Uterus (tissue), 3 donors: ENCODE measurements at regions not wholly inside any gene's neighbourhood (a gene's known extent, or its start where the extent isn't known, plus 50 kb on each side); places are given as distances from the start of the nearest gene placed in this dataset.

Experiments
- DNase-seq, 2 donors: peaks; one replicate each; pipeline ENCODE4 v3.0.0-alpha.2; 2019 to 2020
- H3K27ac ChIP-seq, 2 donors: fragments of 200-600 bp; sonication (generic); 1 replicate in 1 of 2; 2 replicates in 1 of 2; pipeline ENCODE4 v1.5.1; 2016 to 2018
- H3K27me3 ChIP-seq, 2 donors: fragments of 200-600 bp; sonication (generic); one replicate each; pipeline ENCODE4 v1.5.1; 2018 to 2019; ENCODE audit warnings: control low read depth in 1 of 2
- H3K36me3 ChIP-seq, 2 donors: fragments of 200-600 bp; sonication (generic); one replicate each; pipeline ENCODE4 v1.5.1; 2019; ENCODE audit warnings: control low read depth in 1 of 2
- H3K4me1 ChIP-seq, 2 donors: fragments of 200-600 bp; sonication (generic); one replicate each; pipeline ENCODE4 v1.5.1; 2018 to 2019; ENCODE audit warnings: control low read depth in 1 of 2
- H3K4me3 ChIP-seq, 2 donors: fragments of 200-600 bp; sonication (generic); 1 replicate in 1 of 2; 2 replicates in 1 of 2; pipeline ENCODE4 v1.5.1; 2018 to 2019; ENCODE audit warnings: mild to moderate bottlenecking in 1 of 2
- H3K9me3 ChIP-seq, 2 donors: fragments of 200-600 bp; sonication (generic); one replicate each; pipeline ENCODE4 v1.5.1; 2019; ENCODE audit warnings: control low read depth in 1 of 2
- CTCF ChIP-seq, 4 experiments: fragments of 200-600 bp in 2 of 4; fragments of 450-650 bp in 2 of 4; sonication (generic) in 2 of 4; IDR thresholded peaks; one replicate each; pipeline ENCODE4 v1.5.1; 2016 to 2019; ENCODE audit warnings: antibody characterized with exemption in 4 of 4, mild to moderate bottlenecking in 2 of 4, moderate library complexity in 1 of 4
- POLR2A ChIP-seq, 2 donors: fragments of 450-650 bp; IDR thresholded peaks; one replicate each; pipeline ENCODE4 v1.6.1; 2016; ENCODE audit warnings: antibody characterized with exemption in 2 of 2, mild to moderate bottlenecking in 1 of 2, moderate library complexity in 1 of 2
- intact Hi-C: fragments of 100-400 bp; cut with DNase I; formaldehyde crosslinking; loops from one replicate; pipeline ENCODE4 v1.15.1; 2023; ENCODE audit warnings: low total_unique reads
- donor health status: DM: yes; HTN: yes; CAD: no.

GRCh38 chr10:118449521-118449920, 107.4 kb upstream of the FAM204A start:
- no peak for DNase-seq
- no peak for TF ChIP-seq POLR2A (IDR thresholded peaks at IDR 0.05)
- TF ChIP-seq CTCF (IDR thresholded peaks at IDR 0.05), result no peak
- H3K36me3 ChIP-seq, result no peaks in the 10 kb centered on the region
- intact Hi-C loops, result no loop called here
- no peak overlapping the region for H3K27ac ChIP-seq
- no peaks in the 10 kb centered on the region for H3K4me1 ChIP-seq
- no peaks in the 10 kb centered on the region for H3K27me3 ChIP-seq
- no peaks in the 10 kb centered on the region for H3K9me3 ChIP-seq
- no peak overlapping the region for H3K4me3 ChIP-seq

GRCh38 chr10:118448744-118449143, 106.6 kb upstream of the FAM204A start:
- no peak overlapping the region for H3K4me3 ChIP-seq
- no peak for DNase-seq
- intact Hi-C loops, result no loop called here
- no peaks in the 10 kb centered on the region for H3K36me3 ChIP-seq
- H3K9me3 ChIP-seq, result no peaks in the 10 kb centered on the region
- H3K27ac ChIP-seq, result no peak overlapping the region
- H3K27me3 ChIP-seq, result no peaks in the 10 kb centered on the region
- TF ChIP-seq POLR2A (IDR thresholded peaks at IDR 0.05), result no peak
- TF ChIP-seq CTCF (IDR thresholded peaks at IDR 0.05), result no peak
- H3K4me1 ChIP-seq, result no peaks in the 10 kb centered on the region

GRCh38 chr10:118447478-118448270, 105.5 kb upstream of the FAM204A start:
- DNase-seq, result peak; percentile 50 to 51
- intact Hi-C loops, result no loop called here

GRCh38 chr10:118445535-118445934, 103.4 kb upstream of the FAM204A start:
- H3K9me3 ChIP-seq, result no peaks in the 10 kb centered on the region
- no peaks in the 10 kb centered on the region for H3K36me3 ChIP-seq
- TF ChIP-seq CTCF (IDR thresholded peaks at IDR 0.05) (no peak), POLR2A (IDR thresholded peaks at IDR 0.05) (no peak)
- intact Hi-C loops, result no loop called here
- no peak for DNase-seq
- no peak overlapping the region for H3K4me3 ChIP-seq
- H3K4me1 ChIP-seq, result no peaks in the 10 kb centered on the region
- no peaks in the 10 kb centered on the region for H3K27me3 ChIP-seq
- no peak overlapping the region for H3K27ac ChIP-seq

More at GRCh38 chr10:118447478-118448270, 105.5 kb upstream of the FAM204A start:
- Histone ChIP-seq H3K27ac (no peak overlapping the region), H3K27me3 (no peaks in the 10 kb centered on the region), H3K4me3 (no peak overlapping the region), H3K36me3 (no peaks in the 10 kb centered on the region), H3K4me1 (no peaks in the 10 kb centered on the region), H3K9me3 (no peaks in the 10 kb centered on the region)
- TF ChIP-seq POLR2A (IDR thresholded peaks at IDR 0.05) (no peak), CTCF (IDR thresholded peaks at IDR 0.05) (no peak)

- Histone ChIP-seq H3K27ac (no peak overlapping the region), H3K4me3 (no peak overlapping the region), H3K9me3 (no peaks in the 10 kb centered on the region), H3K4me1 (no peaks in the 10 kb centered on the region), H3K27me3 (no peaks in the 10 kb centered on the region), H3K36me3 (no peaks in the 10 kb centered on the region)
- intact Hi-C loops, result no loop called here
- TF ChIP-seq CTCF (IDR thresholded peaks at IDR 0.05) (no peak), POLR2A (IDR thresholded peaks at IDR 0.05) (no peak)
- DNase-seq, result no peak
Observed at GRCh38 chr10:118444069-118444468, 101.9 kb upstream of the FAM204A start.
